HL-60 (cell line): ENCODE measurements at regions not wholly inside any gene's neighbourhood (a gene's known extent, or its start where the extent isn't known, plus 50 kb on each side); places are given as distances from the start of the nearest gene placed in this dataset.

Experiments used
- CTCF ChIP-seq: IDR thresholded peaks from one replicate; pipeline ENCODE4 v1.5.1; 2011; ENCODE audit warnings: low read length, control low read depth, inconsistent platforms; ENCODE audit not compliant: insufficient read depth
- GABPA ChIP-seq: IDR thresholded peaks from 2 replicates; pipeline ENCODE4 v1.6.1; 2012; ENCODE audit warnings: low read depth
- POLR2AphosphoS5 ChIP-seq: IDR thresholded peaks from 2 replicates; pipeline ENCODE4 v1.6.1; 2012; ENCODE audit warnings: low read depth
- REST ChIP-seq: IDR thresholded peaks from 2 replicates; pipeline ENCODE4 v1.6.1; 2012; ENCODE audit warnings: low read depth; ENCODE audit not compliant: insufficient replicate concordance
- SPI1 ChIP-seq: IDR thresholded peaks from 2 replicates; pipeline ENCODE4 v1.6.1; 2012; ENCODE audit warnings: low read depth, mild to moderate bottlenecking, borderline replicate concordance

GRCh38 chr3:30139283-30139682, 467.1 kb upstream of the TGFBR2 start:
- no peak for TF ChIP-seq POLR2AphosphoS5
- TF ChIP-seq CTCF, result no peak
- TF ChIP-seq GABPA, result no peak
- no peak for TF ChIP-seq REST
- no peak for TF ChIP-seq SPI1
